B cell (primary cell): ENCODE measurements at regions not wholly inside any gene's neighbourhood (a gene's known extent, or its start where the extent isn't known, plus 50 kb on each side); places are given as distances from the start of the nearest gene placed in this dataset.

ENCODE experiments used
- ATAC-seq: fragments of 200-7000 bp; cut with Tn5 transposase; one replicate; pipeline ENCODE4 v1.10.0; 2021; ENCODE audit warnings: low read depth, mild to moderate bottlenecking, moderate number of reproducible peaks, moderate library complexity
- CTCF ChIA-PET: fragments of 350-600 bp; sonication (Branson Sonifier 250); formaldehyde crosslinking; loops from one replicate; lab custom pipeline; 2021; ENCODE audit warnings: antibody characterized with exemption, inconsistent platforms; lab: Charles Lee
- POLR2A ChIA-PET: fragments of 350-600 bp; sonication (Branson Sonifier 250); formaldehyde crosslinking; loops from one replicate; lab custom pipeline; 2021; ENCODE audit warnings: antibody characterized with exemption; lab: Charles Lee
- DNase-seq: peaks from one replicate; pipeline ENCODE4 v3.0.0; 2013
- H2AFZ ChIP-seq: 2 replicates; pipeline ENCODE4 v1.6.1; 2012; ENCODE audit warnings: mild to moderate bottlenecking, low read depth, low read length; ENCODE audit not compliant: insufficient read depth, poor library complexity, severe bottlenecking
- H3K27ac ChIP-seq, 2 donors: 1 replicate in 1 of 2; 2 replicates in 1 of 2; pipeline ENCODE4 v1.5.1; 2012 to 2013; ENCODE audit warnings: low read length in 2 of 2, mild to moderate bottlenecking in 2 of 2, moderate library complexity in 1 of 2
- H3K27me3 ChIP-seq, 4 experiments: fragments of 200-600 bp in 1 of 4; sonication (generic) in 1 of 4; replicated peaks in 1 of 4; 1 replicate in 2 of 4; 2 replicates in 2 of 4; pipeline versions ENCODE4 v1.6.1 to v1.7.0; 2013 to 2016; ENCODE audit warnings: low read length in 3 of 4, mild to moderate bottlenecking in 2 of 4, mixed read lengths in 1 of 4, moderate library complexity in 1 of 4; ENCODE audit not compliant: insufficient read depth in 4 of 4, control insufficient read depth in 3 of 4; ENCODE audit errors: control extremely low read depth in 1 of 4
- H3K36me3 ChIP-seq, 2 experiments: replicated peaks in 1 of 2; 1 replicate in 1 of 2; 2 replicates in 1 of 2; pipeline versions ENCODE4 v1.6.1 to v1.7.1; 2013; ENCODE audit warnings: low read length in 1 of 2; ENCODE audit not compliant: insufficient read depth in 2 of 2, control insufficient read depth in 1 of 2; ENCODE audit errors: control extremely low read depth in 1 of 2, extremely low read depth in 1 of 2
- H3K4me1 ChIP-seq, 2 donors: fragments of 200-600 bp in 1 of 2; sonication (generic) in 1 of 2; 1 replicate in 1 of 2; 2 replicates in 1 of 2; pipeline versions ENCODE4 v1.5.1 to v1.6.1; 2013 to 2017; ENCODE audit warnings: low read length in 2 of 2; ENCODE audit not compliant: control insufficient read depth in 2 of 2, insufficient read depth in 2 of 2
- H3K4me2 ChIP-seq: replicated peaks from 2 replicates; pipeline ENCODE3; 2012; ENCODE audit warnings: mild to moderate bottlenecking, low read depth, low read length; ENCODE audit not compliant: poor library complexity, severe bottlenecking
- H3K4me3 ChIP-seq, 5 experiments: fragments of 200-600 bp in 1 of 5; sonication (generic) in 1 of 5; 1 replicate in 3 of 5; 2 replicates in 2 of 5; pipeline versions ENCODE4 v1.5.1 to v1.7.0; 2011 to 2016; ENCODE audit warnings: low read length in 4 of 5, mild to moderate bottlenecking in 4 of 5, low read depth in 2 of 5, control low read depth in 1 of 5, moderate library complexity in 1 of 5; ENCODE audit not compliant: insufficient read depth in 1 of 5; ENCODE audit errors: control extremely low read depth in 1 of 5, extremely low read depth in 1 of 5
- H3K79me2 ChIP-seq: fragments of 200-600 bp; sonication (generic); one replicate; pipeline ENCODE4 v1.6.0; 2016; ENCODE audit warnings: low read length; ENCODE audit not compliant: control insufficient read depth, insufficient read depth
- H3K9ac ChIP-seq: fragments of 200-600 bp; sonication (generic); 2 replicates; pipeline ENCODE4 v1.6.1; 2017; ENCODE audit warnings: mild to moderate bottlenecking, low read length, moderate library complexity
- H3K9me3 ChIP-seq, 3 donors: one replicate each; pipeline versions ENCODE4 v1.6.1 to v1.7.1; 2013; ENCODE audit warnings: low read length in 2 of 3; ENCODE audit not compliant: control insufficient read depth in 2 of 3, insufficient read depth in 1 of 3; ENCODE audit errors: control extremely low read depth in 1 of 3
- H4K20me1 ChIP-seq: 2 replicates; pipeline ENCODE4 v1.6.0; 2012; ENCODE audit warnings: mild to moderate bottlenecking, low read length; ENCODE audit not compliant: insufficient read depth, control insufficient read depth, poor library complexity, severe bottlenecking
- H3K27ac Mint-ChIP-seq: one replicate; pipeline ENCODE4 v1.8.0; 2021; ENCODE audit warnings: mixed read lengths
- H3K27me3 Mint-ChIP-seq: one replicate; pipeline ENCODE4 v1.8.0; 2021; ENCODE audit warnings: mixed read lengths
- H3K4me1 Mint-ChIP-seq: one replicate; pipeline ENCODE4 v1.8.0; 2021; ENCODE audit warnings: mixed read lengths
- H3K4me3 Mint-ChIP-seq: one replicate; pipeline ENCODE4 v1.8.0; 2021; ENCODE audit warnings: mixed read lengths
- H3K9me3 Mint-ChIP-seq: one replicate; pipeline ENCODE4 v1.8.0; 2022; ENCODE audit warnings: mixed read lengths; ENCODE audit not compliant: insufficient read depth
- CTCF ChIP-seq: fragments of 200-600 bp; IDR thresholded peaks from one replicate; pipeline ENCODE4 v1.8.0; 2022; ENCODE audit warnings: antibody characterized with exemption, mild to moderate bottlenecking
- EZH2 ChIP-seq: IDR thresholded peaks from 2 replicates; pipeline ENCODE4 v1.6.1; 2012; ENCODE audit warnings: borderline replicate concordance, low read depth, mild to moderate bottlenecking, moderate library complexity, low read length; ENCODE audit not compliant: insufficient read depth, poor library complexity, severe bottlenecking
- WGBS: methylation state at CpG from one replicate; pipeline ENCODE4 v1.1.5; 2013; ENCODE audit warnings: missing lambda C conversion rate; ENCODE audit not compliant: insufficient coverage; 5-methylcytosine and 5-hydroxymethylcytosine counted together
- intact Hi-C: fragments of 100-400 bp; cut with micrococcal nuclease; formaldehyde crosslinking; loops from one replicate; pipeline ENCODE4 v1.10.0; 2022

- Histone ChIP-seq H4K20me1 (no peaks in the 10 kb centered on the region), H3K9ac (no peak overlapping the region), H3K4me2 (no peak overlapping the region), H3K4me3 (no peak overlapping the region), H3K36me3 (no peaks in the 10 kb centered on the region), H2AFZ (no peak overlapping the region), H3K9me3 (peaks cover 0 to 13% (median 0%) of the 10 kb centered on the region in 3 donors), H3K4me1 (no peaks in the 10 kb centered on the region), H3K27ac (no peak overlapping the region), H3K27me3 (peaks cover 0 to 20% (median 8%) of the 10 kb centered on the region in 4 experiments), H3K79me2 (no peaks in the 10 kb centered on the region)
- Mint-ChIP-seq H3K27me3 (peaks cover 32% of the 10 kb centered on the region), H3K4me1 (no peaks in the 10 kb centered on the region), H3K4me3 (no peak overlapping the region), H3K9me3 (no peaks in the 10 kb centered on the region), H3K27ac (no peak overlapping the region)
- 86% methylated on average over 16 of the region's 17 CpGs for WGBS
- ChIA-PET POLR2A (no interaction called here), CTCF (no interaction called here)
- no peak for TF ChIP-seq EZH2
- DNase-seq (no peak), ATAC-seq (no peak)
- intact Hi-C loops, result no loop called here
Measured at GRCh38 chr16:86337581-86338402, 172.5 kb upstream of the FOXF1 start.

- H2AFZ ChIP-seq, result no peak overlapping the region
- TF ChIP-seq EZH2 (no peak), CTCF (no peak)
- peaks cover 0 to 27% (median 9%) of the 10 kb centered on the region in 4 experiments for H3K27me3 ChIP-seq
- DNase-seq (no peak), ATAC-seq (no peak)
- ChIA-PET CTCF (no interaction called here), POLR2A (no interaction called here)
- H3K79me2 ChIP-seq, result no peaks in the 10 kb centered on the region
- no peak overlapping the region for H3K4me2 ChIP-seq
- no peaks in the 10 kb centered on the region for H3K9me3 Mint-ChIP-seq
- no peak overlapping the region for H3K9ac ChIP-seq
- H3K27ac Mint-ChIP-seq, result no peak overlapping the region
- H3K4me3 ChIP-seq, result no peak overlapping the region
- no peaks in the 10 kb centered on the region for H3K4me1 Mint-ChIP-seq
- no peaks in the 10 kb centered on the region for H3K4me1 ChIP-seq
- intact Hi-C loops, result no loop called here
- no peaks in the 10 kb centered on the region for H4K20me1 ChIP-seq
- 82% methylated on average over 3 of the region's 5 CpGs for WGBS
- peaks cover 30% of the 10 kb centered on the region for H3K27me3 Mint-ChIP-seq
- H3K9me3 ChIP-seq, result peaks cover 0 to 13% (median 0%) of the 10 kb centered on the region in 3 donors
- no peaks in the 10 kb centered on the region for H3K36me3 ChIP-seq
- no peak overlapping the region for H3K27ac ChIP-seq
- no peak overlapping the region for H3K4me3 Mint-ChIP-seq
Measured at GRCh38 chr16:86338403-86339115, 171.8 kb upstream of the FOXF1 start.
